Skeletal muscle satellite cell (primary cell): ENCODE measurements at regions not wholly inside any gene's neighbourhood (a gene's known extent, or its start where the extent isn't known, plus 50 kb on each side); places are given as distances from the start of the nearest gene placed in this dataset.

Experiments used
- H3K27me3 ChIP-seq: 2 replicates; pipeline ENCODE4 v1.7.0; 2013; ENCODE audit warnings: low read length; ENCODE audit not compliant: control insufficient read depth, insufficient read depth
- H3K36me3 ChIP-seq: 2 replicates; pipeline ENCODE4 v1.7.0; 2013; ENCODE audit warnings: mild to moderate bottlenecking, control low read depth, low read length; ENCODE audit not compliant: insufficient read depth
- H3K4me1 ChIP-seq: 2 replicates; pipeline ENCODE4 v1.7.0; 2013; ENCODE audit warnings: low read length; ENCODE audit not compliant: control insufficient read depth, insufficient read depth
- H3K4me2 ChIP-seq: 2 replicates; pipeline ENCODE4 v1.7.0; 2013; ENCODE audit warnings: mild to moderate bottlenecking, low read length
- H3K4me3 ChIP-seq: 2 replicates; pipeline ENCODE4 v1.7.0; 2013; ENCODE audit warnings: low read length
- H3K9ac ChIP-seq: 2 replicates; pipeline ENCODE4 v1.7.0; 2013; ENCODE audit warnings: mild to moderate bottlenecking, low read depth, low read length, moderate library complexity
- H3K9me3 ChIP-seq: replicated peaks from 2 replicates; pipeline ENCODE4 v1.7.0; 2013; ENCODE audit warnings: mild to moderate bottlenecking, control low read depth, low read length

DNA sequence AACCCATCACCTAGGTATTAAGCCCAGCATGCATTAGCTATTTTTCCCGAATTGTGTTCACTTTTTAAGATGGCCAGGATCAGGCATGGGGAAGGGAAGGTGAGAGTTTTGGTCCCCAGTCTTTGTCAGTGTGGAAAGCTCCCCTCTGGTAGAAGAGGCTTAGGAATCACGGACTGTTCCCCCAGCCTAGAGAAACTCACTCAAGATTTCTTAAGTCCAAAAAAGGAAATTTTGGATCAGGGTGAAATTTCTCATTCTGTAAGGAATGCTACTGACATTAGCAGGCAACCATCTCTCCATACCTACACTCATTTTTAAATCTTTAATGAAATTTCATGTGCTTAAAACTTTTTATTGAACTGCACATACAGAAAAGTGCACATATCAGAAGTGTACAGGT lies 70.3 kb upstream of the GALNT15 start:
- H3K36me3 ChIP-seq: no peaks in the 10 kb centered on the region
- peak overlapping the region; percentile 37 for H3K9ac ChIP-seq
- no peak overlapping the region for H3K4me3 ChIP-seq
- H3K4me2 ChIP-seq: no peak overlapping the region
- H3K9me3 ChIP-seq: peaks cover 3% of the 10 kb centered on the region
- peaks cover 20% of the 10 kb centered on the region for H3K4me1 ChIP-seq
- H3K27me3 ChIP-seq: no peaks in the 10 kb centered on the region

DNA sequence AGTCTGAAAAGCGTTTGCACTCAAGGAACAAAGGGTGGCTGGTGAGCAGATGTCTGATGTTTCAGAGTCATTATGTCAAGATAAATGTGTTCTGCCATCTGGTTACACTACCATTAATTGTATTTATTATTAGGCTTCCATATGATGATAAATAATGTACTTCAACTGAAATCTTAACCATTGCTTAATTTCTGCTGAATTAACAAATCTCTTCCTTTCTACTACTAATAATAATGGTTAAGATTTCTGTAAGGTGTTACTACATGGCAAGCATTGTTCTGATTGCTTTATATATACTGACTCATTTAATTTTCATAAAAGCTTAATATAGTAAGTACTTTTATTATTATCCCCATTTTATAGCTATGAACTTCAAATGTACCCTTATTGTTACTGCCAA lies 68.4 kb upstream of the GALNT15 start:
- Histone ChIP-seq H3K9me3 (peaks cover 2% of the 10 kb centered on the region), H3K9ac (no peak overlapping the region), H3K4me3 (no peak overlapping the region), H3K4me2 (no peak overlapping the region), H3K4me1 (peaks cover 20% of the 10 kb centered on the region), H3K27me3 (no peaks in the 10 kb centered on the region), H3K36me3 (no peaks in the 10 kb centered on the region)

- Histone ChIP-seq H3K9me3 (peaks cover 3% of the 10 kb centered on the region), H3K4me1 (peaks cover 18% of the 10 kb centered on the region), H3K9ac (no peak overlapping the region), H3K27me3 (no peaks in the 10 kb centered on the region), H3K4me2 (no peak overlapping the region), H3K4me3 (no peak overlapping the region), H3K36me3 (no peaks in the 10 kb centered on the region)
These were observed 66.1 kb upstream of the GALNT15 start for GRCh38 chr3:16108424-16108823.

GRCh38 chr3:16109929-16110328 lies 64.6 kb upstream of the GALNT15 start:
- H3K4me1 ChIP-seq: peaks cover 25% of the 10 kb centered on the region
- H3K36me3 ChIP-seq: no peaks in the 10 kb centered on the region
- no peaks in the 10 kb centered on the region for H3K27me3 ChIP-seq

GRCh38 chr3:16112910-16113504 lies 61.5 kb upstream of the GALNT15 start:
- H3K9me3 ChIP-seq: peaks cover 3% of the 10 kb centered on the region
- peak overlapping the region; percentile 56 for H3K9ac ChIP-seq
- H3K4me1 ChIP-seq: peaks cover 27% of the 10 kb centered on the region
- peak overlapping the region; percentile 10 for H3K4me2 ChIP-seq
- no peaks in the 10 kb centered on the region for H3K27me3 ChIP-seq
- H3K36me3 ChIP-seq: no peaks in the 10 kb centered on the region
- H3K4me3 ChIP-seq: no peak overlapping the region

More at GRCh38 chr3:16109929-16110328, 64.6 kb upstream of the GALNT15 start:
- peaks cover 3% of the 10 kb centered on the region for H3K9me3 ChIP-seq
- H3K9ac ChIP-seq: no peak overlapping the region
- no peak overlapping the region for H3K4me3 ChIP-seq
- no peak overlapping the region for H3K4me2 ChIP-seq

- Histone ChIP-seq H3K9me3 (peaks cover 3% of the 10 kb centered on the region), H3K4me3 (no peak overlapping the region), H3K4me1 (peaks cover 27% of the 10 kb centered on the region), H3K36me3 (no peaks in the 10 kb centered on the region), H3K27me3 (no peaks in the 10 kb centered on the region), H3K4me2 (peak overlapping the region; percentile 10), H3K9ac (peak overlapping the region; percentile 56)
These were observed 60.8 kb upstream of the GALNT15 start for GRCh38 chr3:16113704-16114103.

- Histone ChIP-seq H3K4me2 (no peak overlapping the region), H3K27me3 (no peaks in the 10 kb centered on the region), H3K36me3 (no peaks in the 10 kb centered on the region), H3K9me3 (peaks cover 3% of the 10 kb centered on the region), H3K4me3 (no peak overlapping the region), H3K9ac (peak overlapping the region; percentile 28), H3K4me1 (peaks cover 27% of the 10 kb centered on the region)
These were observed 60.1 kb upstream of the GALNT15 start for GRCh38 chr3:16114429-16114828.

DNA sequence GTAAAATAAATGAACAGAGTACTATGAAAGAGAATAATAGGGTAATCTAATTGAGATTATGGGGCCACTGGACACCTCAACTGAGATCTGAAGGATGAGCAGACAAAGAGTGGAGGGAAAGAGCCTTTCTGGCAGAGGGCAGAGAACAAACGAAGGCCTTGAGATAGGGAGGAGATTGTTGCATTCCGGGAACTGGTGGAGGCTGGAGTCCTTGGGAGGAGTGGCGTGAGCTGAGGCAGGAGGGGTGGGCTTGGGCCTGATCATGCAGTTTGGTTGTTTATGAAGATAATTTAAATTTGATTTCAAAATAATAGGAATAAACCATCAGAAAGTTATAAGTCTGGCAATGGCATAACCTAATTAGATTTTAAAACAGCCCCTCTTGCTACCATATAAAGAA lies 59.5 kb upstream of the GALNT15 start:
- Histone ChIP-seq H3K4me2 (no peak overlapping the region), H3K27me3 (no peaks in the 10 kb centered on the region), H3K9me3 (peaks cover 3% of the 10 kb centered on the region), H3K4me3 (no peak overlapping the region), H3K36me3 (no peaks in the 10 kb centered on the region), H3K4me1 (peaks cover 27% of the 10 kb centered on the region), H3K9ac (peak overlapping the region; percentile 28)

- no peak overlapping the region for H3K4me2 ChIP-seq
- no peaks in the 10 kb centered on the region for H3K9me3 ChIP-seq
- H3K27me3 ChIP-seq: no peaks in the 10 kb centered on the region
- H3K4me1 ChIP-seq: peaks cover 21% of the 10 kb centered on the region
- H3K36me3 ChIP-seq: no peaks in the 10 kb centered on the region
- H3K4me3 ChIP-seq: no peak overlapping the region
- H3K9ac ChIP-seq: no peak overlapping the region
These were observed 56.1 kb upstream of the GALNT15 start for GRCh38 chr3:16118396-16118795.

- no peaks in the 10 kb centered on the region for H3K27me3 ChIP-seq
- H3K36me3 ChIP-seq: no peaks in the 10 kb centered on the region
- H3K4me1 ChIP-seq: peaks cover 17% of the 10 kb centered on the region
- H3K4me3 ChIP-seq: no peak overlapping the region
- no peak overlapping the region for H3K4me2 ChIP-seq
- H3K9me3 ChIP-seq: no peaks in the 10 kb centered on the region
- H3K9ac ChIP-seq: no peak overlapping the region
These were observed 54.6 kb upstream of the GALNT15 start for GRCh38 chr3:16119887-16120286.

GRCh38 chr3:16121391-16121790 lies 53.1 kb upstream of the GALNT15 start:
- Histone ChIP-seq H3K27me3 (no peaks in the 10 kb centered on the region), H3K4me3 (no peak overlapping the region), H3K9me3 (no peaks in the 10 kb centered on the region), H3K9ac (no peak overlapping the region), H3K36me3 (no peaks in the 10 kb centered on the region), H3K4me2 (no peak overlapping the region), H3K4me1 (peaks cover 27% of the 10 kb centered on the region)

GRCh38 chr3:16122155-16122554 lies 52.3 kb upstream of the GALNT15 start:
- Histone ChIP-seq H3K4me3 (no peak overlapping the region), H3K27me3 (no peaks in the 10 kb centered on the region), H3K36me3 (no peaks in the 10 kb centered on the region), H3K4me2 (no peak overlapping the region), H3K9ac (no peak overlapping the region), H3K4me1 (peaks cover 27% of the 10 kb centered on the region), H3K9me3 (no peaks in the 10 kb centered on the region)
